ENCODE measurements at regions not wholly inside any gene's neighbourhood (a gene's known extent, or its start where the extent isn't known, plus 50 kb on each side); places are given as distances from the start of the nearest gene placed in this dataset.

DNA sequence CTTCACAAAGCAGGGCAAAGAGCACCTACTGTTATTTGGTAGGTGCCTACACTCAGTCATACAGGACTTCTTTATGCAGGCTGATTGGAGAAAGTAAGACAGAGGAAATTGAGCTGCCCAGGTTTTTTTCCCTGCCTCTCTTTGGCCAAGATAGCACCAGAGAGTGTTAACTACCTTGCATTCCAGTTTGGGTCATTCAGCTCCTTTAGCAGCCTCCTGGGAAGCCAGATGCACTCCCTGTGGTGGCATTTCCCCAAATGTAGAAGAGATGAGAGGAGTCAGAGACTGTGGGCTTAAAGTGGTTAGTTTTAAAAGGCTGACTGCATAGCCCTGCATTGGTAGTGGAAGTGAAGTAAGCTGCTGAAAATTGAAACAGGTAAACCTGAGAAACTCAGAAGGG, 358.4 kb downstream of the BCKDHB start:
- Histone ChIP-seq H3K79me2 (replicated peaks; ENCODE audit: insufficient read depth) (no peaks in the 10 kb centered on the region), H4K20me1 (replicated peaks; ENCODE audit: insufficient read depth) (no peaks in the 10 kb centered on the region), H3K27me3 (ENCODE audit: insufficient read depth) (no peaks in the 10 kb centered on the region), H3K4me3 (no peak overlapping the region), H3K4me2 (no peak overlapping the region), H3F3A (replicated peaks; ENCODE audit: low read depth) (no peaks in the 10 kb centered on the region), H3K36me3 (ENCODE audit: insufficient read depth) (no peaks in the 10 kb centered on the region), H3K9me2 (ENCODE audit: insufficient read depth) (no peaks in the 10 kb centered on the region; the same call in 1 of the 2 replicates), H2AFZ (no peak overlapping the region), H3K4me1 (ENCODE audit: insufficient read depth) (0 out of 2 replicates have a peak, but pooled peaks cover 19% of the 10 kb centered on the region), H3K27ac (ENCODE audit: low read depth) (no peak overlapping the region)
- no peaks in the 10 kb centered on the region for H3K27me3 Mint-ChIP-seq (ENCODE audit: insufficient read depth, low read depth, poor library complexity)
- H3K36me3 Mint-ChIP-seq (ENCODE audit: low read depth), result no peaks in the 10 kb centered on the region
- peak; percentile 90 for ATAC-seq
- peaks cover 11% of the 10 kb centered on the region; the same call in 2 of the 3 replicates for H3K4me1 Mint-ChIP-seq
- no peaks in the 10 kb centered on the region for H3K9me3 Mint-ChIP-seq
- no peak overlapping the region for H3K4me3 Mint-ChIP-seq
- DNase-seq (ENCODE audit: low spot score), result peak; percentile 52
- no peak overlapping the region for H3K27ac Mint-ChIP-seq
- TF ChIP-seq, protein P1, sequence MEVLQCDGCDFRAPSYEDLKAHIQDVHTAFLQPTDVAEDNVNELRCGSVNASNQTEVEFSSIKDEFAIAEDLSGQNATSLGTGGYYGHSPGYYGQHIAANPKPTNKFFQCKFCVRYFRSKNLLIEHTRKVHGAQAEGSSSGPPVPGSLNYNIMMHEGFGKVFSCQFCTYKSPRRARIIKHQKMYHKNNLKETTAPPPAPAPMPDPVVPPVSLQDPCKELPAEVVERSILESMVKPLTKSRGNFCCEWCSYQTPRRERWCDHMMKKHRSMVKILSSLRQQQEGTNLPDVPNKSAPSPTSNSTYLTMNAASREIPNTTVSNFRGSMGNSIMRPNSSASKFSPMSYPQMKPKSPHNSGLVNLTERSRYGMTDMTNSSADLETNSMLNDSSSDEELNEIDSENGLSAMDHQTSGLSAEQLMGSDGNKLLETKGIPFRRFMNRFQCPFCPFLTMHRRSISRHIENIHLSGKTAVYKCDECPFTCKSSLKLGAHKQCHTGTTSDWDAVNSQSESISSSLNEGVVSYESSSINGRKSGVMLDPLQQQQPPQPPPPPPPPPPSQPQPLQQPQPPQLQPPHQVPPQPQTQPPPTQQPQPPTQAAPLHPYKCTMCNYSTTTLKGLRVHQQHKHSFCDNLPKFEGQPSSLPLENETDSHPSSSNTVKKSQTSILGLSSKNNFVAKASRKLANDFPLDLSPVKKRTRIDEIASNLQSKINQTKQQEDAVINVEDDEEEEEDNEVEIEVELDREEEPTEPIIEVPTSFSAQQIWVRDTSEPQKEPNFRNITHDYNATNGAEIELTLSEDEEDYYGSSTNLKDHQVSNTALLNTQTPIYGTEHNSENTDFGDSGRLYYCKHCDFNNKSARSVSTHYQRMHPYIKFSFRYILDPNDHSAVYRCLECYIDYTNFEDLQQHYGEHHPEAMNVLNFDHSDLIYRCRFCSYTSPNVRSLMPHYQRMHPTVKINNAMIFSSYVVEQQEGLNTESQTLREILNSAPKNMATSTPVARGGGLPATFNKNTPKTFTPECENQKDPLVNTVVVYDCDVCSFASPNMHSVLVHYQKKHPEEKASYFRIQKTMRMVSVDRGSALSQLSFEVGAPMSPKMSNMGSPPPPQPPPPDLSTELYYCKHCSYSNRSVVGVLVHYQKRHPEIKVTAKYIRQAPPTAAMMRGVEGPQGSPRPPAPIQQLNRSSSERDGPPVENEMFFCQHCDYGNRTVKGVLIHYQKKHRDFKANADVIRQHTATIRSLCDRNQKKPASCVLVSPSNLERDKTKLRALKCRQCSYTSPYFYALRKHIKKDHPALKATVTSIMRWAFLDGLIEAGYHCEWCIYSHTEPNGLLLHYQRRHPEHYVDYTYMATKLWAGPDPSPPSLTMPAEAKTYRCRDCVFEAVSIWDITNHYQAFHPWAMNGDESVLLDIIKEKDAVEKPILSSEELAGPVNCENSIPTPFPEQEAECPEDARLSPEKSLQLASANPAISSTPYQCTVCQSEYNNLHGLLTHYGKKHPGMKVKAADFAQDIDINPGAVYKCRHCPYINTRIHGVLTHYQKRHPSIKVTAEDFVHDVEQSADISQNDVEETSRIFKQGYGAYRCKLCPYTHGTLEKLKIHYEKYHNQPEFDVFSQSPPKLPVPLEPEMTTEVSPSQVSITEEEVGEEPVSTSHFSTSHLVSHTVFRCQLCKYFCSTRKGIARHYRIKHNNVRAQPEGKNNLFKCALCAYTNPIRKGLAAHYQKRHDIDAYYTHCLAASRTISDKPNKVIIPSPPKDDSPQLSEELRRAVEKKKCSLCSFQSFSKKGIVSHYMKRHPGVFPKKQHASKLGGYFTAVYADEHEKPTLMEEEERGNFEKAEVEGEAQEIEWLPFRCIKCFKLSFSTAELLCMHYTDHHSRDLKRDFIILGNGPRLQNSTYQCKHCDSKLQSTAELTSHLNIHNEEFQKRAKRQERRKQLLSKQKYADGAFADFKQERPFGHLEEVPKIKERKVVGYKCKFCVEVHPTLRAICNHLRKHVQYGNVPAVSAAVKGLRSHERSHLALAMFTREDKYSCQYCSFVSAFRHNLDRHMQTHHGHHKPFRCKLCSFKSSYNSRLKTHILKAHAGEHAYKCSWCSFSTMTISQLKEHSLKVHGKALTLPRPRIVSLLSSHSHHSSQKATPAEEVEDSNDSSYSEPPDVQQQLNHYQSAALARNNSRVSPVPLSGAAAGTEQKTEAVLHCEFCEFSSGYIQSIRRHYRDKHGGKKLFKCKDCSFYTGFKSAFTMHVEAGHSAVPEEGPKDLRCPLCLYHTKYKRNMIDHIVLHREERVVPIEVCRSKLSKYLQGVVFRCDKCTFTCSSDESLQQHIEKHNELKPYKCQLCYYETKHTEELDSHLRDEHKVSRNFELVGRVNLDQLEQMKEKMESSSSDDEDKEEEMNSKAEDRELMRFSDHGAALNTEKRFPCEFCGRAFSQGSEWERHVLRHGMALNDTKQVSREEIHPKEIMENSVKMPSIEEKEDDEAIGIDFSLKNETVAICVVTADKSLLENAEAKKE (CRISPR knock-in tag; IDR thresholded peaks at IDR 0.05), result peak; percentile 51; the same call in 1 of the 2 replicates
- TF ChIP-seq CTCF (conservative IDR thresholded peaks at IDR 0.05; ENCODE audit: low read depth in 2 of 2) (no peak), REST (IDR thresholded peaks at IDR 0.05; ENCODE audit: unreplicated experiment) (no peak)

Measured in GM23338 (cell line).